Cardiac muscle cell (in vitro differentiated cells and primary cell): ENCODE measurements at regions not wholly inside any gene's neighbourhood (a gene's known extent, or its start where the extent isn't known, plus 50 kb on each side); places are given as distances from the start of the nearest gene placed in this dataset.

ENCODE experiments used
- DNase-seq, 2 donors: peaks; one replicate each; pipeline versions ENCODE4 v3.0.0 to v3.0.0-alpha.2; 2010 to 2017; ENCODE audit warnings: low read depth in 1 of 2, low spot score in 1 of 2
- H3K27ac ChIP-seq: fragments of 200-600 bp; sonication (generic); 2 replicates; pipeline ENCODE4 v1.5.1; 2016
- H3K27me3 ChIP-seq: fragments of 200-600 bp; sonication (generic); 2 replicates; pipeline ENCODE4 v1.6.0; 2016; ENCODE audit warnings: control low read depth
- H3K36me3 ChIP-seq: fragments of 200-600 bp; sonication (generic); 2 replicates; pipeline ENCODE4 v1.5.1; 2016; ENCODE audit warnings: control low read depth
- H3K4me1 ChIP-seq: fragments of 200-600 bp; sonication (generic); 2 replicates; pipeline ENCODE4 v1.8.1; 2017; ENCODE audit warnings: low read depth, mild to moderate bottlenecking, mixed run types
- H3K4me3 ChIP-seq: fragments of 200-600 bp; sonication (generic); 2 replicates; pipeline ENCODE4 v1.5.1; 2016; ENCODE audit warnings: mild to moderate bottlenecking
- H3K9me3 ChIP-seq: fragments of 200-600 bp; sonication (generic); 2 replicates; pipeline ENCODE4 v1.5.1; 2017; ENCODE audit warnings: low read depth, mild to moderate bottlenecking, control low read depth
- CTCF ChIP-seq: IDR thresholded peaks from 2 replicates; pipeline ENCODE4 v1.5.1; 2012; ENCODE audit warnings: low read depth, mild to moderate bottlenecking, low read length

GRCh38 chr10:110389255-110389654 lies 84.5 kb upstream of the SMNDC1 start:
- TF ChIP-seq CTCF: no peak
- no peak overlapping the region for H3K27ac ChIP-seq
- H3K4me1 ChIP-seq: peaks cover 27% of the 10 kb centered on the region
- H3K36me3 ChIP-seq: no peaks in the 10 kb centered on the region
- H3K27me3 ChIP-seq: no peaks in the 10 kb centered on the region
- DNase-seq: no peak
- H3K4me3 ChIP-seq: no peak overlapping the region
- no peaks in the 10 kb centered on the region for H3K9me3 ChIP-seq

- no peak for DNase-seq
- Histone ChIP-seq H3K27me3 (no peaks in the 10 kb centered on the region), H3K27ac (no peak overlapping the region), H3K4me3 (no peak overlapping the region), H3K36me3 (no peaks in the 10 kb centered on the region), H3K9me3 (no peaks in the 10 kb centered on the region), H3K4me1 (peaks cover 40% of the 10 kb centered on the region)
- no peak for TF ChIP-seq CTCF
Observed at GRCh38 chr10:110391541-110391940, 86.8 kb upstream of the SMNDC1 start.

GRCh38 chr10:110392121-110392520 lies 87.4 kb upstream of the SMNDC1 start:
- no peaks in the 10 kb centered on the region for H3K27me3 ChIP-seq
- no peak overlapping the region for H3K4me3 ChIP-seq
- no peak for DNase-seq
- no peak overlapping the region for H3K27ac ChIP-seq
- H3K9me3 ChIP-seq: no peaks in the 10 kb centered on the region
- peaks cover 40% of the 10 kb centered on the region for H3K4me1 ChIP-seq
- H3K36me3 ChIP-seq: no peaks in the 10 kb centered on the region
- TF ChIP-seq CTCF: no peak

GRCh38 chr10:110392868-110393740 lies 88.4 kb upstream of the SMNDC1 start:
- Histone ChIP-seq H3K36me3 (no peaks in the 10 kb centered on the region), H3K27ac (no peak overlapping the region), H3K27me3 (no peaks in the 10 kb centered on the region), H3K4me3 (no peak overlapping the region), H3K4me1 (peaks cover 36% of the 10 kb centered on the region), H3K9me3 (no peaks in the 10 kb centered on the region)
- TF ChIP-seq CTCF: no peak
- DNase-seq: peak in 1 of 2 donors; percentile 85

- Histone ChIP-seq H3K36me3 (no peaks in the 10 kb centered on the region), H3K9me3 (no peaks in the 10 kb centered on the region), H3K27ac (no peak overlapping the region), H3K4me1 (peaks cover 28% of the 10 kb centered on the region), H3K27me3 (no peaks in the 10 kb centered on the region), H3K4me3 (no peak overlapping the region)
- no peak for TF ChIP-seq CTCF
- DNase-seq: no peak
Observed at GRCh38 chr10:110393866-110394265, 89.1 kb upstream of the SMNDC1 start.
